HL-60 (cell line): ENCODE measurements at regions not wholly inside any gene's neighbourhood (a gene's known extent, or its start where the extent isn't known, plus 50 kb on each side); places are given as distances from the start of the nearest gene placed in this dataset.

Source experiments
- CTCF ChIP-seq: IDR thresholded peaks from one replicate; pipeline ENCODE4 v1.5.1; 2011; ENCODE audit warnings: low read length, control low read depth, inconsistent platforms; ENCODE audit not compliant: insufficient read depth
- GABPA ChIP-seq: IDR thresholded peaks from 2 replicates; pipeline ENCODE4 v1.6.1; 2012; ENCODE audit warnings: low read depth
- POLR2AphosphoS5 ChIP-seq: IDR thresholded peaks from 2 replicates; pipeline ENCODE4 v1.6.1; 2012; ENCODE audit warnings: low read depth
- REST ChIP-seq: IDR thresholded peaks from 2 replicates; pipeline ENCODE4 v1.6.1; 2012; ENCODE audit warnings: low read depth; ENCODE audit not compliant: insufficient replicate concordance

DNA sequence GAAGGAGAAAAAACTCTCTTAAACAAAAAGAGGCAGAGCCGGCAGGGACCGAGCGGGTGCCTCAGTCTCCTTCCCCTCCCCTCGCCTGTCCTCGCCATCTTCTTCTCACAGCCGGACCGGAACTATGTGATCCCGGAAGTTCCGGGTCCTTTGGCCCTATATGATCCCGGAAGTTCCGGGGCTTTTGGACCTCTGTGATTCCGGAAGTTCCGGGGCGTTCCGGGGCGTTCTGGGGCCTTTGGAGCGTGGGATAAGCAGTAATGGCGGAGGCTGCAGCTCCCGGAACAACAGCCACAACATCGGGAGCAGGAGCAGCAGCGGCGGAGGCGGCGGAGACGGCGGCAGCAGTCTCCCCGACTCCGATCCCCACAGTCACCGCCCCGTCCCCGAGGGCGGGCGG, 98.9 kb upstream of the MED14 start:
- TF ChIP-seq CTCF (no peak), GABPA (no peak), REST (no peak), POLR2AphosphoS5 (no peak)
